ENCODE measurements at regions not wholly inside any gene's neighbourhood (a gene's known extent, or its start where the extent isn't known, plus 50 kb on each side); places are given as distances from the start of the nearest gene placed in this dataset.

- H3K36me3 Mint-ChIP-seq (ENCODE audit: insufficient read depth), result no peaks in the 10 kb centered on the region
- no peaks in the 10 kb centered on the region for H3K4me1 Mint-ChIP-seq
- no peak for DNase-seq (ENCODE audit: low spot score in 2 of 2)
- no peak for ATAC-seq (replicated peaks; ENCODE audit: extremely low read depth, poor library complexity, severe bottlenecking)
- no peak overlapping the region for H3K27ac Mint-ChIP-seq (ENCODE audit: low read depth)
- no peak overlapping the region for H3K4me3 Mint-ChIP-seq
- H3K27me3 Mint-ChIP-seq, result peaks cover 50% of the 10 kb centered on the region
- H3K9me3 Mint-ChIP-seq, result no peaks in the 10 kb centered on the region
Measured at GRCh38 chr1:65703853-65704252, 88.8 kb upstream of the PDE4B start.

- no peak for DNase-seq (ENCODE audit: low spot score in 2 of 2)
- Mint-ChIP-seq H3K27me3 (peaks cover 54% of the 10 kb centered on the region), H3K9me3 (no peaks in the 10 kb centered on the region), H3K36me3 (ENCODE audit: insufficient read depth) (no peaks in the 10 kb centered on the region), H3K4me1 (no peaks in the 10 kb centered on the region), H3K27ac (ENCODE audit: low read depth) (no peak overlapping the region), H3K4me3 (no peak overlapping the region)
- ATAC-seq (replicated peaks; ENCODE audit: extremely low read depth, poor library complexity, severe bottlenecking), result no peak
Measured at GRCh38 chr1:65704318-65704717, 88.4 kb upstream of the PDE4B start.

- DNase-seq (ENCODE audit: low spot score in 2 of 2) (no peak), ATAC-seq (replicated peaks; ENCODE audit: extremely low read depth, poor library complexity, severe bottlenecking) (no peak)
- no peak overlapping the region for H3K4me3 Mint-ChIP-seq
- no peaks in the 10 kb centered on the region for H3K4me1 Mint-ChIP-seq
- no peak overlapping the region for H3K27ac Mint-ChIP-seq (ENCODE audit: low read depth)
- no peaks in the 10 kb centered on the region for H3K36me3 Mint-ChIP-seq (ENCODE audit: insufficient read depth)
- H3K9me3 Mint-ChIP-seq, result no peaks in the 10 kb centered on the region
- peaks cover 53% of the 10 kb centered on the region for H3K27me3 Mint-ChIP-seq
Measured at GRCh38 chr1:65717815-65718454, 74.8 kb upstream of the PDE4B start.

- no peak for DNase-seq (ENCODE audit: low spot score in 2 of 2)
- Mint-ChIP-seq H3K9me3 (no peaks in the 10 kb centered on the region), H3K36me3 (ENCODE audit: insufficient read depth) (no peaks in the 10 kb centered on the region), H3K27me3 (peaks cover 58% of the 10 kb centered on the region), H3K27ac (ENCODE audit: low read depth) (no peak overlapping the region), H3K4me1 (no peaks in the 10 kb centered on the region), H3K4me3 (no peak overlapping the region)
- ATAC-seq (replicated peaks; ENCODE audit: extremely low read depth, poor library complexity, severe bottlenecking), result no peak
Measured at GRCh38 chr1:65719391-65719790, 73.3 kb upstream of the PDE4B start.

- DNase-seq (ENCODE audit: low spot score in 2 of 2) (no peak), ATAC-seq (replicated peaks; ENCODE audit: extremely low read depth, poor library complexity, severe bottlenecking) (no peak)
- Mint-ChIP-seq H3K27me3 (peaks cover 37% of the 10 kb centered on the region), H3K36me3 (ENCODE audit: insufficient read depth) (no peaks in the 10 kb centered on the region), H3K9me3 (no peaks in the 10 kb centered on the region), H3K4me3 (no peak overlapping the region), H3K27ac (ENCODE audit: low read depth) (no peak overlapping the region), H3K4me1 (no peaks in the 10 kb centered on the region)
Measured at GRCh38 chr1:65722461-65722860, 70.2 kb upstream of the PDE4B start.

GRCh38 chr1:65724151-65724550 lies 68.5 kb upstream of the PDE4B start:
- H3K4me1 Mint-ChIP-seq, result no peaks in the 10 kb centered on the region
- no peaks in the 10 kb centered on the region for H3K36me3 Mint-ChIP-seq (ENCODE audit: insufficient read depth)
- no peak overlapping the region for H3K4me3 Mint-ChIP-seq
- H3K27me3 Mint-ChIP-seq, result peaks cover 27% of the 10 kb centered on the region
- DNase-seq (ENCODE audit: low spot score in 2 of 2) (no peak), ATAC-seq (replicated peaks; ENCODE audit: extremely low read depth, poor library complexity, severe bottlenecking) (no peak)
- H3K27ac Mint-ChIP-seq (ENCODE audit: low read depth), result no peak overlapping the region
- no peaks in the 10 kb centered on the region for H3K9me3 Mint-ChIP-seq

GRCh38 chr1:65725064-65725463 lies 67.6 kb upstream of the PDE4B start:
- Mint-ChIP-seq H3K9me3 (no peaks in the 10 kb centered on the region), H3K36me3 (ENCODE audit: insufficient read depth) (no peaks in the 10 kb centered on the region), H3K4me3 (no peak overlapping the region), H3K4me1 (no peaks in the 10 kb centered on the region), H3K27me3 (peaks cover 19% of the 10 kb centered on the region), H3K27ac (ENCODE audit: low read depth) (no peak overlapping the region)
- no peak for DNase-seq (ENCODE audit: low spot score in 2 of 2)
- ATAC-seq (replicated peaks; ENCODE audit: extremely low read depth, poor library complexity, severe bottlenecking), result no peak

GRCh38 chr1:65728504-65728903 lies 64.2 kb upstream of the PDE4B start:
- H3K4me3 Mint-ChIP-seq, result no peak overlapping the region
- no peak for DNase-seq (ENCODE audit: low spot score in 2 of 2)
- no peaks in the 10 kb centered on the region for H3K36me3 Mint-ChIP-seq (ENCODE audit: insufficient read depth)
- no peak overlapping the region for H3K27ac Mint-ChIP-seq (ENCODE audit: low read depth)
- ATAC-seq (replicated peaks; ENCODE audit: extremely low read depth, poor library complexity, severe bottlenecking), result no peak
- no peaks in the 10 kb centered on the region for H3K27me3 Mint-ChIP-seq
- no peaks in the 10 kb centered on the region for H3K9me3 Mint-ChIP-seq
- H3K4me1 Mint-ChIP-seq, result no peaks in the 10 kb centered on the region

GRCh38 chr1:65729259-65729658 lies 63.4 kb upstream of the PDE4B start:
- no peaks in the 10 kb centered on the region for H3K36me3 Mint-ChIP-seq (ENCODE audit: insufficient read depth)
- DNase-seq (ENCODE audit: low spot score in 2 of 2) (no peak), ATAC-seq (replicated peaks; ENCODE audit: extremely low read depth, poor library complexity, severe bottlenecking) (no peak)
- no peak overlapping the region for H3K4me3 Mint-ChIP-seq
- H3K27ac Mint-ChIP-seq (ENCODE audit: low read depth), result no peak overlapping the region
- H3K9me3 Mint-ChIP-seq, result no peaks in the 10 kb centered on the region
- no peaks in the 10 kb centered on the region for H3K4me1 Mint-ChIP-seq
- no peaks in the 10 kb centered on the region for H3K27me3 Mint-ChIP-seq

GRCh38 chr1:65734979-65735378 lies 57.7 kb upstream of the PDE4B start:
- ATAC-seq (replicated peaks; ENCODE audit: extremely low read depth, poor library complexity, severe bottlenecking) (no peak), DNase-seq (ENCODE audit: low spot score in 2 of 2) (no peak)
- Mint-ChIP-seq H3K4me1 (no peaks in the 10 kb centered on the region), H3K36me3 (ENCODE audit: insufficient read depth) (no peaks in the 10 kb centered on the region), H3K27me3 (no peaks in the 10 kb centered on the region), H3K27ac (ENCODE audit: low read depth) (no peak overlapping the region), H3K9me3 (no peaks in the 10 kb centered on the region), H3K4me3 (no peak overlapping the region)

- Mint-ChIP-seq H3K9me3 (peaks cover 6% of the 10 kb centered on the region), H3K4me3 (no peak overlapping the region), H3K27ac (ENCODE audit: low read depth) (no peak overlapping the region), H3K27me3 (peaks cover 29% of the 10 kb centered on the region), H3K4me1 (no peaks in the 10 kb centered on the region), H3K36me3 (ENCODE audit: insufficient read depth) (no peaks in the 10 kb centered on the region)
- ATAC-seq (replicated peaks; ENCODE audit: extremely low read depth, poor library complexity, severe bottlenecking), result no peak
- no peak for DNase-seq (ENCODE audit: low spot score in 2 of 2)
Measured at GRCh38 chr1:65741993-65742392, 50.7 kb upstream of the PDE4B start.
